Liver (tissue), 8 donors: ENCODE measurements at regions not wholly inside any gene's neighbourhood (a gene's known extent, or its start where the extent isn't known, plus 50 kb on each side); places are given as distances from the start of the nearest gene placed in this dataset.

Source experiments
- DNase-seq: peaks from one replicate; pipeline ENCODE4 v3.0.0-alpha.2; 2017; ENCODE audit warnings: low spot score
- H3K27ac ChIP-seq, 2 donors: one replicate each; pipeline ENCODE4 v1.7.0; 2013; ENCODE audit warnings: inconsistent platforms in 2 of 2, low read length in 2 of 2, control low read depth in 1 of 2, low read depth in 1 of 2, mild to moderate bottlenecking in 1 of 2
- H3K27me3 ChIP-seq, 4 donors: one replicate each; pipeline versions ENCODE4 v1.6.1 to v1.7.0; 2013; ENCODE audit warnings: low read length in 3 of 4, inconsistent platforms in 1 of 4, mild to moderate bottlenecking in 1 of 4, moderate library complexity in 1 of 4; ENCODE audit not compliant: control insufficient read depth in 4 of 4, insufficient read depth in 4 of 4
- H3K36me3 ChIP-seq, 4 donors: one replicate each; pipeline versions ENCODE4 v1.6.1 to v1.7.0; 2013; ENCODE audit warnings: low read length in 3 of 4, mild to moderate bottlenecking in 3 of 4, low read depth in 1 of 4, moderate library complexity in 1 of 4; ENCODE audit not compliant: control insufficient read depth in 4 of 4, insufficient read depth in 3 of 4
- H3K4me1 ChIP-seq, 4 donors: one replicate each; pipeline versions ENCODE4 v1.6.1 to v1.7.0; 2013; ENCODE audit warnings: low read length in 3 of 4, mild to moderate bottlenecking in 3 of 4, moderate library complexity in 1 of 4; ENCODE audit not compliant: control insufficient read depth in 4 of 4, insufficient read depth in 4 of 4
- H3K4me3 ChIP-seq, 3 donors: one replicate each; pipeline versions ENCODE4 v1.6.1 to v1.7.0; 2013; ENCODE audit warnings: low read length in 3 of 3, control low read depth in 1 of 3, low read depth in 1 of 3, mild to moderate bottlenecking in 1 of 3
- H3K9ac ChIP-seq, 2 donors: one replicate each; pipeline ENCODE4 v1.7.0; 2013; ENCODE audit warnings: low read length in 2 of 2, mild to moderate bottlenecking in 2 of 2, moderate library complexity in 2 of 2, control low read depth in 1 of 2, low read depth in 1 of 2
- H3K9me3 ChIP-seq, 4 donors: one replicate each; pipeline versions ENCODE4 v1.6.1 to v1.7.0; 2013; ENCODE audit warnings: low read length in 3 of 4; ENCODE audit not compliant: control insufficient read depth in 4 of 4
- CTCF ChIP-seq: fragments of 150-350 bp; IDR thresholded peaks from 2 replicates; pipeline ENCODE4 v1.5.1; 2017; ENCODE audit warnings: improper control_type of control experiment, low read depth, low read length; ENCODE audit not compliant: missing input control
- EGR1 ChIP-seq, 2 donors: IDR thresholded peaks; 2 replicates each; pipeline ENCODE4 v1.6.1; 2016 to 2018; ENCODE audit warnings: antibody characterized with exemption in 2 of 2, low read depth in 2 of 2
- FOXA1 ChIP-seq: IDR thresholded peaks from 2 replicates; pipeline ENCODE4 v1.6.1; 2016; ENCODE audit warnings: antibody characterized with exemption
- FOXA2 ChIP-seq: IDR thresholded peaks from 2 replicates; pipeline ENCODE4 v1.6.1; 2016; ENCODE audit warnings: antibody characterized with exemption
- GABPA ChIP-seq, 2 donors: IDR thresholded peaks in 1 of 2; conservative IDR thresholded peaks in 1 of 2; 2 replicates each; pipeline ENCODE4 v1.6.1; 2016; ENCODE audit warnings: antibody characterized with exemption in 2 of 2, mild to moderate bottlenecking in 1 of 2, moderate library complexity in 1 of 2
- HNF4A ChIP-seq, 2 donors: conservative IDR thresholded peaks; 2 replicates each; pipeline ENCODE4 v1.6.1; 2016; ENCODE audit warnings: antibody characterized with exemption in 2 of 2, mild to moderate bottlenecking in 2 of 2
- HNF4G ChIP-seq: IDR thresholded peaks from 2 replicates; pipeline ENCODE4 v1.6.1; 2016; ENCODE audit warnings: antibody characterized with exemption
- JUND ChIP-seq, 2 donors: IDR thresholded peaks; 2 replicates each; pipeline ENCODE4 v1.6.1; 2016; ENCODE audit warnings: antibody characterized with exemption in 2 of 2
- MAX ChIP-seq: IDR thresholded peaks from 2 replicates; pipeline ENCODE4 v1.6.1; 2016; ENCODE audit warnings: antibody characterized with exemption
- NR2F2 ChIP-seq: IDR thresholded peaks from 2 replicates; pipeline ENCODE4 v1.6.1; 2016; ENCODE audit warnings: antibody characterized with exemption
- RAD21 ChIP-seq, 2 donors: IDR thresholded peaks; 2 replicates each; pipeline ENCODE4 v1.6.1; 2016; ENCODE audit warnings: antibody characterized with exemption in 2 of 2, mild to moderate bottlenecking in 2 of 2
- RXRA ChIP-seq, 2 donors: IDR thresholded peaks; 2 replicates each; pipeline ENCODE4 v1.6.1; 2017 to 2018; ENCODE audit warnings: antibody characterized with exemption in 2 of 2, mild to moderate bottlenecking in 1 of 2
- SP1 ChIP-seq: IDR thresholded peaks from 2 replicates; pipeline ENCODE4 v1.6.1; 2018; ENCODE audit warnings: antibody characterized with exemption, mild to moderate bottlenecking
- TAF1 ChIP-seq: conservative IDR thresholded peaks from 2 replicates; pipeline ENCODE4 v1.6.1; 2016; ENCODE audit warnings: antibody characterized with exemption, mild to moderate bottlenecking
- YY1 ChIP-seq: IDR thresholded peaks from 2 replicates; pipeline ENCODE4 v1.6.1; 2016; ENCODE audit warnings: antibody characterized with exemption, mild to moderate bottlenecking
- ZBTB33 ChIP-seq: IDR thresholded peaks from 2 replicates; pipeline ENCODE4 v1.6.1; 2016; ENCODE audit warnings: antibody characterized with exemption
- WGBS: extraction: QIAGEN DNeasy Blood & Tissue Kit; methylation state at CpG from one replicate; pipeline ENCODE4 v1.1.7; 2013; 5-methylcytosine and 5-hydroxymethylcytosine counted together
- TF ChIP-seq, protein P1 (sequence below): IDR thresholded peaks from 2 replicates; pipeline ENCODE4 v1.6.1; 2016; ENCODE audit warnings: antibody characterized with exemption
- TF ChIP-seq, protein P2 (sequence below): IDR thresholded peaks from 2 replicates; pipeline ENCODE4 v1.6.1; 2016; ENCODE audit warnings: antibody characterized with exemption, mild to moderate bottlenecking
- donor health status: healthy.
- donor health status: healthy.
- donor health status: healthy.
- donor health status: healthy.
- donor health status: healthy.

DNA sequence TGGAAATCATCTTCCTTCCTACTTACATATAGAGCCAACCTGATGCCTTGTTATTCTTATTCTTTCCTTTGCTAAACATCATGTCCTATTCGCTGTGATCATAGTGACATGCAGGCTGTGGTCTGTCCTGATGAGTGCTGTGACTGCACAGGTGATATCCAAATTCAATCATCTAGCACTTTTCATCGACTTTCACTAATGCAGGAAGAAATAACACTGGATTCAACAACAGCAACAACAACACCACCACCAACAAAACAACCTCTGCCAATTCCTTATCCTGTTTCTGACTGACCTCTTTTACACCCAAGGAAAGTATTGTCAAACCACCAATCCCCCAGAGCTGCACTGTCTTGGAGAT lies 203.2 kb upstream of the PHYHIPL start (continued):
- TF ChIP-seq CTCF = no peak

GRCh38 chr10:58976254-58976653 lies 200.2 kb upstream of the PHYHIPL start:
- no peak for DNase-seq
- H3K27me3 ChIP-seq = no peaks in the 10 kb centered on the region
- no peaks in the 10 kb centered on the region for H3K36me3 ChIP-seq
- no peak for TF ChIP-seq FOXA1
- TF ChIP-seq JUND (IDR thresholded peaks at IDR 0.05) = no peak
- TF ChIP-seq YY1 = no peak
- no peak for TF ChIP-seq GABPA (IDR thresholded peaks at IDR 0.05 in 1 of 2, conservative IDR thresholded peaks at IDR 0.05 in 1 of 2)
- no peak for TF ChIP-seq ZBTB33
- TF ChIP-seq, protein P1, sequence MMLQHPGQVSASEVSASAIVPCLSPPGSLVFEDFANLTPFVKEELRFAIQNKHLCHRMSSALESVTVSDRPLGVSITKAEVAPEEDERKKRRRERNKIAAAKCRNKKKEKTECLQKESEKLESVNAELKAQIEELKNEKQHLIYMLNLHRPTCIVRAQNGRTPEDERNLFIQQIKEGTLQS = no peak
- TF ChIP-seq, protein P2, sequence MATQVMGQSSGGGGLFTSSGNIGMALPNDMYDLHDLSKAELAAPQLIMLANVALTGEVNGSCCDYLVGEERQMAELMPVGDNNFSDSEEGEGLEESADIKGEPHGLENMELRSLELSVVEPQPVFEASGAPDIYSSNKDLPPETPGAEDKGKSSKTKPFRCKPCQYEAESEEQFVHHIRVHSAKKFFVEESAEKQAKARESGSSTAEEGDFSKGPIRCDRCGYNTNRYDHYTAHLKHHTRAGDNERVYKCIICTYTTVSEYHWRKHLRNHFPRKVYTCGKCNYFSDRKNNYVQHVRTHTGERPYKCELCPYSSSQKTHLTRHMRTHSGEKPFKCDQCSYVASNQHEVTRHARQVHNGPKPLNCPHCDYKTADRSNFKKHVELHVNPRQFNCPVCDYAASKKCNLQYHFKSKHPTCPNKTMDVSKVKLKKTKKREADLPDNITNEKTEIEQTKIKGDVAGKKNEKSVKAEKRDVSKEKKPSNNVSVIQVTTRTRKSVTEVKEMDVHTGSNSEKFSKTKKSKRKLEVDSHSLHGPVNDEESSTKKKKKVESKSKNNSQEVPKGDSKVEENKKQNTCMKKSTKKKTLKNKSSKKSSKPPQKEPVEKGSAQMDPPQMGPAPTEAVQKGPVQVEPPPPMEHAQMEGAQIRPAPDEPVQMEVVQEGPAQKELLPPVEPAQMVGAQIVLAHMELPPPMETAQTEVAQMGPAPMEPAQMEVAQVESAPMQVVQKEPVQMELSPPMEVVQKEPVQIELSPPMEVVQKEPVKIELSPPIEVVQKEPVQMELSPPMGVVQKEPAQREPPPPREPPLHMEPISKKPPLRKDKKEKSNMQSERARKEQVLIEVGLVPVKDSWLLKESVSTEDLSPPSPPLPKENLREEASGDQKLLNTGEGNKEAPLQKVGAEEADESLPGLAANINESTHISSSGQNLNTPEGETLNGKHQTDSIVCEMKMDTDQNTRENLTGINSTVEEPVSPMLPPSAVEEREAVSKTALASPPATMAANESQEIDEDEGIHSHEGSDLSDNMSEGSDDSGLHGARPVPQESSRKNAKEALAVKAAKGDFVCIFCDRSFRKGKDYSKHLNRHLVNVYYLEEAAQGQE = no peak
- TF ChIP-seq RXRA (IDR thresholded peaks at IDR 0.05) = peak; percentile 24 to 58
- no peak for TF ChIP-seq TAF1
- no peak for TF ChIP-seq FOXA2
- TF ChIP-seq MAX = no peak
- peak; percentile 31 to 55 for TF ChIP-seq RAD21 (IDR thresholded peaks at IDR 0.05)
- TF ChIP-seq HNF4G = no peak
- TF ChIP-seq CTCF = no peak
- TF ChIP-seq NR2F2 = peak; percentile 31
- no peak for TF ChIP-seq EGR1 (IDR thresholded peaks at IDR 0.05; ENCODE audit: low read depth in 2 of 2)
- no peak for TF ChIP-seq SP1
- TF ChIP-seq HNF4A (conservative IDR thresholded peaks at IDR 0.05) = peak; percentile 13 to 36
- no peak overlapping the region for H3K27ac ChIP-seq
- no peak overlapping the region for H3K4me3 ChIP-seq
- no peak overlapping the region for H3K9ac ChIP-seq
- no peaks in the 10 kb centered on the region for H3K9me3 ChIP-seq
- WGBS = 42% methylated on average over 1 of the region's 1 CpG
- H3K4me1 ChIP-seq = peaks cover 2 to 10% (median 7%) of the 10 kb centered on the region in 4 donors
